D341Med (cell line): ENCODE measurements at regions not wholly inside any gene's neighbourhood (a gene's known extent, or its start where the extent isn't known, plus 50 kb on each side); places are given as distances from the start of the nearest gene placed in this dataset.

ENCODE experiments used
- DNase-seq: peaks from one replicate; pipeline ENCODE4 v3.0.0; 2012; ENCODE audit warnings: low spot score

GRCh38 chr2:144713410-144713809 lies 193.5 kb upstream of the ZEB2 start:
- DNase-seq, result no peak

GRCh38 chr2:144712550-144712940 lies 192.6 kb upstream of the ZEB2 start:
- DNase-seq, result no peak

GRCh38 chr2:144711630-144712549 lies 192.0 kb upstream of the ZEB2 start:
- DNase-seq, result no peak

GRCh38 chr2:144711084-144711483 lies 191.2 kb upstream of the ZEB2 start:
- no peak for DNase-seq

GRCh38 chr2:144708626-144709025 lies 188.7 kb upstream of the ZEB2 start:
- no peak for DNase-seq

- DNase-seq, result no peak
Measured at GRCh38 chr2:144707736-144708326, 187.9 kb upstream of the ZEB2 start.

- DNase-seq, result no peak
Measured at GRCh38 chr2:144706647-144707046, 186.7 kb upstream of the ZEB2 start.

GRCh38 chr2:144705328-144706245 lies 185.7 kb upstream of the ZEB2 start:
- DNase-seq, result no peak

GRCh38 chr2:144704709-144705095 lies 184.8 kb upstream of the ZEB2 start:
- no peak for DNase-seq

GRCh38 chr2:144703852-144704708 lies 184.2 kb upstream of the ZEB2 start:
- no peak for DNase-seq

- DNase-seq, result no peak
Measured at GRCh38 chr2:144702051-144702450, 182.1 kb upstream of the ZEB2 start.

GRCh38 chr2:144701259-144701658 lies 181.3 kb upstream of the ZEB2 start:
- DNase-seq, result no peak

GRCh38 chr2:144698156-144698555 lies 178.2 kb upstream of the ZEB2 start:
- no peak for DNase-seq

- no peak for DNase-seq
Measured at GRCh38 chr2:144695657-144696056, 175.7 kb upstream of the ZEB2 start.

GRCh38 chr2:144694456-144694855 lies 174.5 kb upstream of the ZEB2 start:
- DNase-seq, result no peak

- no peak for DNase-seq
Measured at GRCh38 chr2:144693179-144693578, 173.3 kb upstream of the ZEB2 start.

- no peak for DNase-seq
Measured at GRCh38 chr2:144692661-144693060, 172.7 kb upstream of the ZEB2 start.

GRCh38 chr2:144690771-144691170 lies 170.9 kb upstream of the ZEB2 start:
- no peak for DNase-seq

- no peak for DNase-seq
Measured at GRCh38 chr2:144686518-144687215, 166.7 kb upstream of the ZEB2 start.

- DNase-seq, result no peak
Measured at GRCh38 chr2:144683966-144684365, 164.0 kb upstream of the ZEB2 start.
